ENCODE measurements at regions not wholly inside any gene's neighbourhood (a gene's known extent, or its start where the extent isn't known, plus 50 kb on each side); places are given as distances from the start of the nearest gene placed in this dataset.

DNA sequence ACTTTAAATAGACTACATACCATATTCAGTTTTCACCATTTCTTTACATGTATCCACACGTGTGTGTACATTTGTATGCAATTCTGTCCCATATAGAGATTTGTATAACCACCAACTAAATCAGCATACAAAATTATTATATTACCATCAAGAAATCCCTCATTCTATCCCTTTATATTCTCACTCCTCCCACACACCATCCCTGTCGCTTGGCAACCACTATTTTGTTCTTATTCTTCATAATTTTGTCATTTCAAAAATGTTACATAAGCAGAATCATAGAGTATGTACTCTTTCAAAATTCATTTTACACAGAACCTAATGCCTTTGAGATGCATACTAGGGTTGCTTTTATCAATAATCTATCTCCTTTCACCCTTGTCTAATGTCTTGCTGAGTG, 740.5 kb downstream of the SLITRK5 start (continued):
- TF ChIP-seq, protein P1, sequence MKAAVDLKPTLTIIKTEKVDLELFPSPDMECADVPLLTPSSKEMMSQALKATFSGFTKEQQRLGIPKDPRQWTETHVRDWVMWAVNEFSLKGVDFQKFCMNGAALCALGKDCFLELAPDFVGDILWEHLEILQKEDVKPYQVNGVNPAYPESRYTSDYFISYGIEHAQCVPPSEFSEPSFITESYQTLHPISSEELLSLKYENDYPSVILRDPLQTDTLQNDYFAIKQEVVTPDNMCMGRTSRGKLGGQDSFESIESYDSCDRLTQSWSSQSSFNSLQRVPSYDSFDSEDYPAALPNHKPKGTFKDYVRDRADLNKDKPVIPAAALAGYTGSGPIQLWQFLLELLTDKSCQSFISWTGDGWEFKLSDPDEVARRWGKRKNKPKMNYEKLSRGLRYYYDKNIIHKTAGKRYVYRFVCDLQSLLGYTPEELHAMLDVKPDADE (IDR thresholded peaks at IDR 0.05) = no peak
- TF ChIP-seq JUNB (IDR thresholded peaks at IDR 0.05; ENCODE audit: unreplicated experiment) = no peak
- TF ChIP-seq, protein P2, sequence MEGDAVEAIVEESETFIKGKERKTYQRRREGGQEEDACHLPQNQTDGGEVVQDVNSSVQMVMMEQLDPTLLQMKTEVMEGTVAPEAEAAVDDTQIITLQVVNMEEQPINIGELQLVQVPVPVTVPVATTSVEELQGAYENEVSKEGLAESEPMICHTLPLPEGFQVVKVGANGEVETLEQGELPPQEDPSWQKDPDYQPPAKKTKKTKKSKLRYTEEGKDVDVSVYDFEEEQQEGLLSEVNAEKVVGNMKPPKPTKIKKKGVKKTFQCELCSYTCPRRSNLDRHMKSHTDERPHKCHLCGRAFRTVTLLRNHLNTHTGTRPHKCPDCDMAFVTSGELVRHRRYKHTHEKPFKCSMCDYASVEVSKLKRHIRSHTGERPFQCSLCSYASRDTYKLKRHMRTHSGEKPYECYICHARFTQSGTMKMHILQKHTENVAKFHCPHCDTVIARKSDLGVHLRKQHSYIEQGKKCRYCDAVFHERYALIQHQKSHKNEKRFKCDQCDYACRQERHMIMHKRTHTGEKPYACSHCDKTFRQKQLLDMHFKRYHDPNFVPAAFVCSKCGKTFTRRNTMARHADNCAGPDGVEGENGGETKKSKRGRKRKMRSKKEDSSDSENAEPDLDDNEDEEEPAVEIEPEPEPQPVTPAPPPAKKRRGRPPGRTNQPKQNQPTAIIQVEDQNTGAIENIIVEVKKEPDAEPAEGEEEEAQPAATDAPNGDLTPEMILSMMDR (conservative IDR thresholded peaks at IDR 0.05; ENCODE audit: low read depth in 2 of 2) = no peak
- TF ChIP-seq EZH2phosphoT487 (IDR thresholded peaks at IDR 0.05; ENCODE audit: unreplicated experiment) = no peak

DNA sequence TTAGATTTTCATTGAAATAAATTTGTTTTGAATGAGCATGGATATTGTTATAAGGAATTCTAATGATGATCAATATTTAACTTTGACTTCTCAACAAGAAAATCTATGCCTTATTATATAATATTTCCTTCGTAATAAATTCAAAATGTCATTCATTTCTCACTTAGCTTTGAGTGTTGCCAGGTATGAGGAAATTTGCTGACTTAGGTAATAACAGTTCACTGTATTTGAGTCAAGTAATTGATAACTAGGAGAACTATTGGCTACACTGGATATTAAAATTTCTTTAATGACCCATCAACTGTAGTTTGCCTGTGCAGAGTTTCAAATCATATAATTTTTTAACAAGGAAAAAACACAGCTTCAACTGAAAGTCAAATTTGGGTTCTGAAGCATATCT, 746.6 kb downstream of the SLITRK5 start:
- no peaks in the 10 kb centered on the region for H3K27me3 Mint-ChIP-seq (ENCODE audit: insufficient read depth, low read depth, poor library complexity)
- no peaks in the 10 kb centered on the region for H3K27me3 ChIP-seq (ENCODE audit: insufficient read depth)
- no peak overlapping the region for H3K4me2 ChIP-seq
- H3K4me1 Mint-ChIP-seq = peaks cover 7% of the 10 kb centered on the region; the same call in 2 of the 3 replicates
- no peak overlapping the region for H3K27ac Mint-ChIP-seq
- no peaks in the 10 kb centered on the region; the same call in 2 of the 3 replicates for H3K9me3 Mint-ChIP-seq
- no peak overlapping the region for H3K4me3 ChIP-seq
- DNase-seq (ENCODE audit: low spot score) (no peak), ATAC-seq (no peak)
- H3K36me3 Mint-ChIP-seq (ENCODE audit: low read depth) = no peaks in the 10 kb centered on the region; the same call in 2 of the 3 replicates
- no peak overlapping the region for H3K4me3 Mint-ChIP-seq
- H3K79me2 ChIP-seq (replicated peaks; ENCODE audit: insufficient read depth) = no peaks in the 10 kb centered on the region
- H3K9me2 ChIP-seq (ENCODE audit: insufficient read depth) = no peaks in the 10 kb centered on the region
- no peak overlapping the region for H2AFZ ChIP-seq
- H4K20me1 ChIP-seq (replicated peaks; ENCODE audit: insufficient read depth) = no peaks in the 10 kb centered on the region
- H3K36me3 ChIP-seq (ENCODE audit: insufficient read depth) = no peaks in the 10 kb centered on the region
- H3K4me1 ChIP-seq (ENCODE audit: insufficient read depth) = peaks cover 4% of the 10 kb centered on the region; the same call in 1 of the 2 replicates
- no peaks in the 10 kb centered on the region for H3F3A ChIP-seq (replicated peaks; ENCODE audit: low read depth)
- no peak overlapping the region for H3K27ac ChIP-seq (ENCODE audit: low read depth)
- TF ChIP-seq STAT1 (IDR thresholded peaks at IDR 0.05; ENCODE audit: unreplicated experiment) = no peak
- TF ChIP-seq POLR2AphosphoS5 (IDR thresholded peaks at IDR 0.05; ENCODE audit: low read depth) = no peak
- no peak for TF ChIP-seq JUNB (IDR thresholded peaks at IDR 0.05; ENCODE audit: unreplicated experiment)
- TF ChIP-seq, protein P2 (conservative IDR thresholded peaks at IDR 0.05; ENCODE audit: low read depth in 2 of 2) = no peak
- TF ChIP-seq, protein P3, sequence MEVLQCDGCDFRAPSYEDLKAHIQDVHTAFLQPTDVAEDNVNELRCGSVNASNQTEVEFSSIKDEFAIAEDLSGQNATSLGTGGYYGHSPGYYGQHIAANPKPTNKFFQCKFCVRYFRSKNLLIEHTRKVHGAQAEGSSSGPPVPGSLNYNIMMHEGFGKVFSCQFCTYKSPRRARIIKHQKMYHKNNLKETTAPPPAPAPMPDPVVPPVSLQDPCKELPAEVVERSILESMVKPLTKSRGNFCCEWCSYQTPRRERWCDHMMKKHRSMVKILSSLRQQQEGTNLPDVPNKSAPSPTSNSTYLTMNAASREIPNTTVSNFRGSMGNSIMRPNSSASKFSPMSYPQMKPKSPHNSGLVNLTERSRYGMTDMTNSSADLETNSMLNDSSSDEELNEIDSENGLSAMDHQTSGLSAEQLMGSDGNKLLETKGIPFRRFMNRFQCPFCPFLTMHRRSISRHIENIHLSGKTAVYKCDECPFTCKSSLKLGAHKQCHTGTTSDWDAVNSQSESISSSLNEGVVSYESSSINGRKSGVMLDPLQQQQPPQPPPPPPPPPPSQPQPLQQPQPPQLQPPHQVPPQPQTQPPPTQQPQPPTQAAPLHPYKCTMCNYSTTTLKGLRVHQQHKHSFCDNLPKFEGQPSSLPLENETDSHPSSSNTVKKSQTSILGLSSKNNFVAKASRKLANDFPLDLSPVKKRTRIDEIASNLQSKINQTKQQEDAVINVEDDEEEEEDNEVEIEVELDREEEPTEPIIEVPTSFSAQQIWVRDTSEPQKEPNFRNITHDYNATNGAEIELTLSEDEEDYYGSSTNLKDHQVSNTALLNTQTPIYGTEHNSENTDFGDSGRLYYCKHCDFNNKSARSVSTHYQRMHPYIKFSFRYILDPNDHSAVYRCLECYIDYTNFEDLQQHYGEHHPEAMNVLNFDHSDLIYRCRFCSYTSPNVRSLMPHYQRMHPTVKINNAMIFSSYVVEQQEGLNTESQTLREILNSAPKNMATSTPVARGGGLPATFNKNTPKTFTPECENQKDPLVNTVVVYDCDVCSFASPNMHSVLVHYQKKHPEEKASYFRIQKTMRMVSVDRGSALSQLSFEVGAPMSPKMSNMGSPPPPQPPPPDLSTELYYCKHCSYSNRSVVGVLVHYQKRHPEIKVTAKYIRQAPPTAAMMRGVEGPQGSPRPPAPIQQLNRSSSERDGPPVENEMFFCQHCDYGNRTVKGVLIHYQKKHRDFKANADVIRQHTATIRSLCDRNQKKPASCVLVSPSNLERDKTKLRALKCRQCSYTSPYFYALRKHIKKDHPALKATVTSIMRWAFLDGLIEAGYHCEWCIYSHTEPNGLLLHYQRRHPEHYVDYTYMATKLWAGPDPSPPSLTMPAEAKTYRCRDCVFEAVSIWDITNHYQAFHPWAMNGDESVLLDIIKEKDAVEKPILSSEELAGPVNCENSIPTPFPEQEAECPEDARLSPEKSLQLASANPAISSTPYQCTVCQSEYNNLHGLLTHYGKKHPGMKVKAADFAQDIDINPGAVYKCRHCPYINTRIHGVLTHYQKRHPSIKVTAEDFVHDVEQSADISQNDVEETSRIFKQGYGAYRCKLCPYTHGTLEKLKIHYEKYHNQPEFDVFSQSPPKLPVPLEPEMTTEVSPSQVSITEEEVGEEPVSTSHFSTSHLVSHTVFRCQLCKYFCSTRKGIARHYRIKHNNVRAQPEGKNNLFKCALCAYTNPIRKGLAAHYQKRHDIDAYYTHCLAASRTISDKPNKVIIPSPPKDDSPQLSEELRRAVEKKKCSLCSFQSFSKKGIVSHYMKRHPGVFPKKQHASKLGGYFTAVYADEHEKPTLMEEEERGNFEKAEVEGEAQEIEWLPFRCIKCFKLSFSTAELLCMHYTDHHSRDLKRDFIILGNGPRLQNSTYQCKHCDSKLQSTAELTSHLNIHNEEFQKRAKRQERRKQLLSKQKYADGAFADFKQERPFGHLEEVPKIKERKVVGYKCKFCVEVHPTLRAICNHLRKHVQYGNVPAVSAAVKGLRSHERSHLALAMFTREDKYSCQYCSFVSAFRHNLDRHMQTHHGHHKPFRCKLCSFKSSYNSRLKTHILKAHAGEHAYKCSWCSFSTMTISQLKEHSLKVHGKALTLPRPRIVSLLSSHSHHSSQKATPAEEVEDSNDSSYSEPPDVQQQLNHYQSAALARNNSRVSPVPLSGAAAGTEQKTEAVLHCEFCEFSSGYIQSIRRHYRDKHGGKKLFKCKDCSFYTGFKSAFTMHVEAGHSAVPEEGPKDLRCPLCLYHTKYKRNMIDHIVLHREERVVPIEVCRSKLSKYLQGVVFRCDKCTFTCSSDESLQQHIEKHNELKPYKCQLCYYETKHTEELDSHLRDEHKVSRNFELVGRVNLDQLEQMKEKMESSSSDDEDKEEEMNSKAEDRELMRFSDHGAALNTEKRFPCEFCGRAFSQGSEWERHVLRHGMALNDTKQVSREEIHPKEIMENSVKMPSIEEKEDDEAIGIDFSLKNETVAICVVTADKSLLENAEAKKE (CRISPR knock-in tag; IDR thresholded peaks at IDR 0.05) = no peak
- no peak for TF ChIP-seq EZH2 (IDR thresholded peaks at IDR 0.05; ENCODE audit: low read depth, unreplicated experiment)
- no peak for TF ChIP-seq EZH2phosphoT487 (IDR thresholded peaks at IDR 0.05; ENCODE audit: unreplicated experiment)
- no peak for TF ChIP-seq NANOG (IDR thresholded peaks at IDR 0.05; ENCODE audit: borderline replicate concordance)
- no peak for TF ChIP-seq CREB1 (CRISPR knock-in tag; IDR thresholded peaks at IDR 0.05; ENCODE audit: low read depth)
- no peak for TF ChIP-seq ZNF331 (CRISPR knock-in tag; IDR thresholded peaks at IDR 0.05; ENCODE audit: low read depth)
- TF ChIP-seq, protein P1 (IDR thresholded peaks at IDR 0.05) = no peak

All from GM23338 (cell line).